Endothelial cell of umbilical vein (primary cell): ENCODE measurements at regions not wholly inside any gene's neighbourhood (a gene's known extent, or its start where the extent isn't known, plus 50 kb on each side); places are given as distances from the start of the nearest gene placed in this dataset.

ENCODE experiments used
- CTCF ChIP-seq, 2 donors: IDR thresholded peaks; 1 replicate in 1 of 2; 2 replicates in 1 of 2; pipeline ENCODE4 v1.5.1; 2011; ENCODE audit warnings: low read length in 2 of 2, mild to moderate bottlenecking in 2 of 2, moderate library complexity in 2 of 2, control low read depth in 1 of 2, inconsistent platforms in 1 of 2, low read depth in 1 of 2; ENCODE audit not compliant: insufficient read depth in 1 of 2; ENCODE audit errors: extremely low read depth in 1 of 2
- EZH2 ChIP-seq: IDR thresholded peaks from 2 replicates; pipeline ENCODE4 v1.6.1; 2012; ENCODE audit warnings: borderline replicate concordance, low read depth, mild to moderate bottlenecking, moderate library complexity, low read length, inconsistent platforms; ENCODE audit not compliant: severe bottlenecking
- GATA2 ChIP-seq: IDR thresholded peaks from 2 replicates; pipeline ENCODE4 v1.7.0; 2011; ENCODE audit warnings: low read depth, mild to moderate bottlenecking, moderate library complexity, mixed read lengths, low read length; ENCODE audit not compliant: insufficient read length, insufficient read depth
- POLR2A ChIP-seq: IDR thresholded peaks from 2 replicates; pipeline ENCODE4 v1.6.1; 2012; ENCODE audit warnings: low read depth, mild to moderate bottlenecking, control low read depth, low read length

GRCh38 chr6:119426619-119427018 lies 77.1 kb upstream of the MAN1A1 start:
- no peak for TF ChIP-seq EZH2
- TF ChIP-seq CTCF (IDR thresholded peaks at IDR 0.05; ENCODE audit: extremely low read depth in 1 of 2, insufficient read depth in 1 of 2, low read depth in 1 of 2, low read length in 2 of 2) = no peak
- no peak for TF ChIP-seq GATA2
- TF ChIP-seq POLR2A = no peak
